ENCODE measurements at regions not wholly inside any gene's neighbourhood (a gene's known extent, or its start where the extent isn't known, plus 50 kb on each side); places are given as distances from the start of the nearest gene placed in this dataset.

- no peaks in the 10 kb centered on the region; a peak in 1 of 5 replicates for H3K27me3 ChIP-seq (ENCODE audit: control insufficient read depth in 1 of 2, insufficient read depth in 2 of 2, low read length in 2 of 2)
- in situ Hi-C loops (cut with HindIII; ENCODE audit: extremely low pct_ligation_motif_present, low pct_unique_long_range_greater_than_20kb) = no loop called here
- ChIA-PET POLR2A (no interaction called here), CTCF (ENCODE audit: low intra/inter-chr PET ratio, low total read pairs) (no interaction called here)
- no TSS peak for BruUV-seq (replicated peaks)
- intact Hi-C loops (cut with micrococcal nuclease; ENCODE audit: unreplicated experiment) = no loop called here
- H4K20me1 ChIP-seq (ENCODE audit: insufficient read depth, low read length) = no peaks in the 10 kb centered on the region
- no peaks in the 10 kb centered on the region for H3K4me1 ChIP-seq (ENCODE audit: insufficient read depth, low read length)
- H3K4me3 ChIP-seq (replicated peaks in 1 of 3; ENCODE audit: insufficient read depth in 1 of 3, low read depth in 2 of 3, low read length in 3 of 3) = no peak overlapping the region
- no peak overlapping the region for H3K27ac ChIP-seq (ENCODE audit: extremely low read length, insufficient read depth, low read length)
- no peak overlapping the region for H3K4me2 ChIP-seq (ENCODE audit: low read depth, low read length)
- no peak for ATAC-seq
- no peak overlapping the region for H2AFZ ChIP-seq (ENCODE audit: low read length)
- WGBS (ENCODE audit: low lambda C conversion rate) = 57% methylated on average over 11 of the region's 11 CpGs
- TF ChIP-seq AGO2 (optimal IDR thresholded peaks at IDR 0.05; ENCODE audit: low read depth, low read length) (no peak), SP5 (CRISPR knock-in tag; IDR thresholded peaks at IDR 0.05; ENCODE audit: borderline replicate concordance, low read depth) (no peak), ZSCAN20 (CRISPR knock-in tag; IDR thresholded peaks at IDR 0.05; ENCODE audit: borderline replicate concordance) (no peak), SMAD1 (CRISPR knock-in tag; IDR thresholded peaks at IDR 0.05; ENCODE audit: borderline replicate concordance, low read depth) (no peak), NFIB (CRISPR knock-in tag; IDR thresholded peaks at IDR 0.05; ENCODE audit: borderline replicate concordance) (no peak), ZNF546 (CRISPR knock-in tag; conservative IDR thresholded peaks at IDR 0.05) (no peak), ZNF124 (CRISPR knock-in tag; IDR thresholded peaks at IDR 0.05) (no peak), ZFP37 (CRISPR knock-in tag; IDR thresholded peaks at IDR 0.05; ENCODE audit: borderline replicate concordance) (no peak), CENPT (CRISPR knock-in tag; IDR thresholded peaks at IDR 0.05; ENCODE audit: low read depth) (no peak), MTF1 (CRISPR knock-in tag; IDR thresholded peaks at IDR 0.05) (no peak), TARDBP (CRISPR knock-in tag; IDR thresholded peaks at IDR 0.05) (no peak)
- no peaks in the 10 kb centered on the region for H3K79me2 ChIP-seq (ENCODE audit: insufficient read depth, low read length)
- H3K36me3 ChIP-seq (replicated peaks in 1 of 2; ENCODE audit: control insufficient read depth in 1 of 2, insufficient read depth in 2 of 2, low read length in 2 of 2) = no peaks in the 10 kb centered on the region
- no peaks in the 10 kb centered on the region for H3K9me3 ChIP-seq (ENCODE audit: low read length)
- FAIRE-seq = no peak
- no peak for DNase-seq (ENCODE audit: low spot score)
- H3K9ac ChIP-seq (ENCODE audit: insufficient read depth, low read depth, low read length) = no peak overlapping the region
Measured at GRCh38 chr3:64340641-64341101, 115.4 kb upstream of the PRICKLE2 start.

DNA sequence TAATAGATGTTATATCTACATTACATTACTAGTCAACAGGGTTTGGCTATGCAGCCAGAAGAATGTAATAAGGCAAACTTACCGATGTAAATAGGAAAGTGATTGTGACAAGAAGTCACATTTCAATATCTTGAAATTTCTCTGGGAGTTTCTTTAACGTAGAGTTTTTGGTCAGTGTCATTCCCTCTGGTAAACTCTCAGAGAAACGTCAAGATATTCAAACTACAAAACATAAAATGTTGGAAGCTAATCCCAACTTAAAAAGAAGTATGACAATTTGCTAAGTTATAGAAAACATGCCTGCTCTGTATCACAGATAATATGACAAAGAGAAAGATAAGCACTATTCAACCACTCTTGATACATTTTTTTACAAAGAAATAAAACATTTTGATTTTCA, 111.2 kb upstream of the PRICKLE2 start:
- intact Hi-C loops (cut with micrococcal nuclease; ENCODE audit: unreplicated experiment) = no loop called here
- Histone ChIP-seq H3K9me3 (ENCODE audit: low read length) (no peaks in the 10 kb centered on the region), H3K4me2 (ENCODE audit: low read depth, low read length) (no peak overlapping the region), H3K27ac (ENCODE audit: extremely low read length, insufficient read depth, low read length) (no peak overlapping the region), H3K27me3 (ENCODE audit: control insufficient read depth in 1 of 2, insufficient read depth in 2 of 2, low read length in 2 of 2) (no peaks in the 10 kb centered on the region), H4K20me1 (ENCODE audit: insufficient read depth, low read length) (no peaks in the 10 kb centered on the region), H2AFZ (ENCODE audit: low read length) (no peak overlapping the region), H3K79me2 (ENCODE audit: insufficient read depth, low read length) (no peaks in the 10 kb centered on the region), H3K36me3 (replicated peaks in 1 of 2; ENCODE audit: control insufficient read depth in 1 of 2, insufficient read depth in 2 of 2, low read length in 2 of 2) (no peaks in the 10 kb centered on the region), H3K4me1 (ENCODE audit: insufficient read depth, low read length) (no peaks in the 10 kb centered on the region), H3K9ac (ENCODE audit: insufficient read depth, low read depth, low read length) (no peak overlapping the region), H3K4me3 (replicated peaks in 1 of 3; ENCODE audit: insufficient read depth in 1 of 3, low read depth in 2 of 3, low read length in 3 of 3) (no peak overlapping the region)
- no peak for FAIRE-seq
- CTCF ChIA-PET (ENCODE audit: low intra/inter-chr PET ratio, low total read pairs) = no interaction called here
- in situ Hi-C loops (cut with HindIII; ENCODE audit: extremely low pct_ligation_motif_present, low pct_unique_long_range_greater_than_20kb) = no loop called here
- no TSS peak for BruUV-seq (replicated peaks)
- TF ChIP-seq, protein P1, sequence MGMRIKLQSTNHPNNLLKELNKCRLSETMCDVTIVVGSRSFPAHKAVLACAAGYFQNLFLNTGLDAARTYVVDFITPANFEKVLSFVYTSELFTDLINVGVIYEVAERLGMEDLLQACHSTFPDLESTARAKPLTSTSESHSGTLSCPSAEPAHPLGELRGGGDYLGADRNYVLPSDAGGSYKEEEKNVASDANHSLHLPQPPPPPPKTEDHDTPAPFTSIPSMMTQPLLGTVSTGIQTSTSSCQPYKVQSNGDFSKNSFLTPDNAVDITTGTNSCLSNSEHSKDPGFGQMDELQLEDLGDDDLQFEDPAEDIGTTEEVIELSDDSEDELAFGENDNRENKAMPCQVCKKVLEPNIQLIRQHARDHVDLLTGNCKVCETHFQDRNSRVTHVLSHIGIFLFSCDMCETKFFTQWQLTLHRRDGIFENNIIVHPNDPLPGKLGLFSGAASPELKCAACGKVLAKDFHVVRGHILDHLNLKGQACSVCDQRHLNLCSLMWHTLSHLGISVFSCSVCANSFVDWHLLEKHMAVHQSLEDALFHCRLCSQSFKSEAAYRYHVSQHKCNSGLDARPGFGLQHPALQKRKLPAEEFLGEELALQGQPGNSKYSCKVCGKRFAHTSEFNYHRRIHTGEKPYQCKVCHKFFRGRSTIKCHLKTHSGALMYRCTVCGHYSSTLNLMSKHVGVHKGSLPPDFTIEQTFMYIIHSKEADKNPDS (CRISPR knock-in tag; IDR thresholded peaks at IDR 0.05) = no peak
- TF ChIP-seq MXI1 (IDR thresholded peaks at IDR 0.05; ENCODE audit: borderline replicate concordance, low read depth, low read length) = no peak
- ATAC-seq = no peak
- WGBS (ENCODE audit: low lambda C conversion rate) = 30% methylated on average over 3 of the region's 3 CpGs
- no peak for DNase-seq (ENCODE audit: low spot score)
- POLR2A ChIA-PET = no interaction called here

All from HepG2 (cell line).